SJSA1 (cell line): ENCODE measurements at regions not wholly inside any gene's neighbourhood (a gene's known extent, or its start where the extent isn't known, plus 50 kb on each side); places are given as distances from the start of the nearest gene placed in this dataset.
"Not testable (repeated sequence)": the region's sequence is repeated elsewhere in the genome, so short reads cannot be mapped to it uniquely, and the experiment has no call there.

Experiments
- DNase-seq, 2 experiments: peaks; one replicate each; pipeline ENCODE4 v3.0.0-alpha.2; 2015 to 2020; ENCODE audit warnings: low spot score in 2 of 2, low read depth in 1 of 2
- H3K27ac ChIP-seq: fragments of 250-450 bp; sonication (Bioruptor Pico); 2 replicates; pipeline ENCODE4 v1.5.1; 2020; ENCODE audit warnings: mild to moderate bottlenecking, moderate library complexity
- H3K27me3 ChIP-seq: fragments of 250-450 bp; sonication (Bioruptor Pico); replicated peaks from 2 replicates; pipeline ENCODE4 v1.5.1; 2020; ENCODE audit warnings: mild to moderate bottlenecking, moderate library complexity
- H3K36me3 ChIP-seq: fragments of 250-450 bp; sonication (Bioruptor Pico); 2 replicates; pipeline ENCODE4 v1.5.1; 2020; ENCODE audit warnings: mild to moderate bottlenecking
- H3K4me1 ChIP-seq: fragments of 250-450 bp; sonication (Bioruptor Pico); replicated peaks from 2 replicates; pipeline ENCODE4 v1.6.1; 2021; ENCODE audit warnings: mild to moderate bottlenecking
- H3K4me3 ChIP-seq: fragments of 250-450 bp; sonication (Bioruptor Pico); 2 replicates; pipeline ENCODE4 v1.5.1; 2020; ENCODE audit warnings: mild to moderate bottlenecking
- H3K9me3 ChIP-seq: fragments of 250-450 bp; sonication (Bioruptor Pico); replicated peaks from 2 replicates; pipeline ENCODE4 v1.5.1; 2020; ENCODE audit warnings: mild to moderate bottlenecking

DNA sequence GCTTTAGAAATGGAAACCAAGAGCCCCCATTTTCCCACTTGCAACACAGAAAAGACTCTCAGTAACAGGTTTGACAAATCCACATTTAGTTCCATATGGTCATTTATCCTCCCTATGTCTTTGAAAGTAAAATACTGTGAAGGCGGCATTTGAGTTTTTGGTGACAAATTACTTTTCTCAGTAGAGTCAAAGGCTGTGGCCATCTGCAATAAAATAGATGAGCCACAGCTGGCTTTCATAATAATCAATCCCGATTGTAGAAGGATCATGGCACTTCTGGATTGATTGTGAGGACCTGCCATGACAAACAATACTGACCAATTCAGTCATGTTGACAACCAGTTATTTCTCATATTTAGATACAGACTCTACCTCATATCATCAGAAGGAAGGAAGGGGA, 512.0 kb upstream of the ADGRL2 start:
- no peaks in the 10 kb centered on the region for H3K27me3 ChIP-seq
- H3K4me1 ChIP-seq = no peaks in the 10 kb centered on the region
- no peak overlapping the region for H3K4me3 ChIP-seq
- no peaks in the 10 kb centered on the region for H3K9me3 ChIP-seq
- no peak overlapping the region for H3K27ac ChIP-seq
- H3K36me3 ChIP-seq = no peaks in the 10 kb centered on the region
- no peak for DNase-seq

DNA sequence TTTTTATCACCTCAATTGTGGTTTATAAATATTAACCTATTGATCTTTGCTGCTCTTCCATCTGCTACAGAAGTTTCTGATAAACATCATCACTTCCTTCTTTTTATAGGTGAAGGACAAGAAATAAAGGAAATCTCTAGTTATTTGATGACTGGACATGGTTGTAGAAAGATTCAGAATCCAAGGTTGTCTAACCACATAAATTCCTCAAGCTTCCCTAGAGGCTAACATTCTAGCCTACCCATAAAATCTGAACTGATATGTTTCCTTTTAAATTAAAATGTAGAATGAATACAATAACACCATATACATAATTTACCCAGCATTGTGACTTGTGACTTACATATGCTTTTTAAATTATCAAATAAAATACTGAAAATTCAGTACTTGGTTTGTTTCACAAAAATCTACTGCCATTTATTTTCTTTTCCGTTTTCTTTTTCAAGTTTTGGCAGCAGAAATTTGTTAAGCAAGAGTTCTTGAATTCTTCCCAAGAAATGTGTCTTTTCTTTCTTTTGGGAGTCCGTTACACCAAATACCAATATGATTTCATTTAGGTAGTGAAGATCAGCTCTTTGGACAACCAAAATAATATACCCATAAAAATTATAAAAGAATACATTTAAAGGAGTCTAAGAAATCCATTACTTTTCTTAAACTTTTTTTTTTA, 513.2 kb upstream of the ADGRL2 start:
- H3K9me3 ChIP-seq = no peaks in the 10 kb centered on the region
- no peaks in the 10 kb centered on the region for H3K27me3 ChIP-seq
- H3K4me3 ChIP-seq = no peak overlapping the region
- H3K36me3 ChIP-seq = no peaks in the 10 kb centered on the region
- H3K4me1 ChIP-seq = no peaks in the 10 kb centered on the region
- no peak for DNase-seq
- no peak overlapping the region for H3K27ac ChIP-seq

DNA sequence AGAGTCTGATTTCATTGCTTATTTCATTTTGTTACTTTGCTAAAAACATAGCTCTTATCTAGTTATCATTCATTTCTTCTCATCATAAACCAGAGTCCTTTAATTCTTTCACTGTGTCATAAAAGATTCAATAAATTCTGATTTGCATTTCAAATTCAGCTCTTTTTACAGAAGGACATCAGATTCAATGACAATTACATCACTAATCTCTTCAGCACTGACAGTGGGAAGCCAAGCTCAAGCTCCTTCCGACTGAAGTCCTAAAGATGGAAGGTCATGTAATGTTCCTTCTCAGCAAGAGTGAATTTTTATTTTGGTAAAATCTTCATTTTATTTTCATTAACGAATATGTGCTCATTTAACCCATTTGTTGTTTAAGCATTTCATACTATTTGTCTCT, 530.7 kb upstream of the ADGRL2 start:
- Histone ChIP-seq H3K36me3 (no peaks in the 10 kb centered on the region), H3K27me3 (no peaks in the 10 kb centered on the region), H3K27ac (no peak overlapping the region), H3K9me3 (no peaks in the 10 kb centered on the region), H3K4me3 (no peak overlapping the region), H3K4me1 (no peaks in the 10 kb centered on the region)
- no peak for DNase-seq

DNA sequence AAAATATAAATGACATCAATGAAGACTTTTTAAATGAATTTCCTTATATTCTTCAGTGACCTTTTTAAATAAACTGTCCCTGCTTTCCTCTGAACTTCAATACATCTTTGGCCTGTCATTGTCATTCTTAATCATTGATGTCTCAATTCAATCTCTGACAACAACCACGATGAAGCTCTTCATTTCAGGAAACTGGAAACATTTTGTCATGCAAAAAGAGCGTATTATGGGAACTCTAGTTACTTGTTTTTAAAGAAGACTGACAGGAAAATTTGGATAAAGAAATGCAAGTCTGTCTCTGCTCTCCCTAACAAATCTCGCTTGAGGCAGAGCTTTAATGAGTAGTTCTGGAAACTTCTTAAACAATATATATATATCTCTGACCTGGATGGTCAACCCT, 535.8 kb upstream of the ADGRL2 start:
- Histone ChIP-seq H3K27me3 (no peaks in the 10 kb centered on the region), H3K36me3 (no peaks in the 10 kb centered on the region), H3K27ac (no peak overlapping the region), H3K4me1 (no peaks in the 10 kb centered on the region), H3K9me3 (no peaks in the 10 kb centered on the region), H3K4me3 (no peak overlapping the region)
- DNase-seq = no peak

DNA sequence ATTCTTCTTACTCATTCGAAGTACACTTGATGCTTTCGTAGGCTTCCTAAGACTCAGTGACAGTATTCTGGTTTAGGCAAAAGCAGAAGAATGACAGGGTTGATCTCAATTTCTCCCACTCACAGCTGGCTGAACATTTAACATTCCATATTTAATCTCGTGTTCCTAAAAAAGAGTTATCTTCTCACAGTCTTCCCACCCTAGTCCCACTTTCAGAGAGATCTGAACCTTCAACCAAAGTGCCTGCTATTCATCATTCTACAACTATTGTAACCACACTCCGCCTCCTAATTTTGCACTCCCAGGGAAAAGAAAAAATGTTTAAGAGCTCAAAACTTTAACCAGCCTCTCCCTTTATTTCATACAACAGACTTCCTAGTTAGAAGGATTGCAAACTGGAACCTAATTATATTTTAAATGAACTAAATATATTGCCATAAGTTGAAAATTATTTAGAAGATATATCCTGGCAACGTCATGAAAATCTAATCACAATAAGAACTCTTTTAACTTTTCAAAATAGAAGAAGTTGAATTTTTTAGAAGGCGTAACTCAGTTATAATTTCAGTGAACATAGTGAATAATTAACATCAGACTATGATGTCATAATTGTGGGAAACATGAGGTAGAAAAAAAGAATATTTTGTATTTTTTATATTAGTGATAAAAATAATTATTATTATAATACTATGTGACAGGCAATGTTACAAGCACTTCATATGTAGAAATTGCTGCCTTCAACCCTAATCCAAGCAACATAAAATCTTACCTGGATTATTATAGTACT, 540.9 kb upstream of the ADGRL2 start:
- H3K27ac ChIP-seq = no peak overlapping the region
- H3K9me3 ChIP-seq = no peaks in the 10 kb centered on the region
- no peak for DNase-seq
- H3K4me1 ChIP-seq = no peaks in the 10 kb centered on the region
- no peaks in the 10 kb centered on the region for H3K27me3 ChIP-seq
- no peaks in the 10 kb centered on the region for H3K36me3 ChIP-seq
- H3K4me3 ChIP-seq = no peak overlapping the region

DNA sequence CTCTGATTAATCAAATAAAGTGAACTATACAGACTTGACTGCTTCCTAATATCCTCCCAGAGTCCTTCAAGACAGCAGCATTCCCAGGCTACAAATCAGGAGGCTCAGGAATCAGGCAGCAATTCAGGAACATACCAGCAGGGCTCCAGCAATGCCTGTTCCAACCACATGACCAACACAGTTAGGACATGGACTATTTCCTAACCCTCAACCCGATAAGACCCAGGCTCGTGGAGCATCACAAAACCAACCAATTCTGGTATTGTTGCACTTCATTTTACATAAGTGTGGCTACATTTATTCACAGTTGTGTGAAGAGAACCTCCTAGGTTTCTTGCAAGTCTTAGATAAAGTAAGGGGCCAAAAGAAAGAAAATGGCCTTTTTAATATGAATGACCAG, 546.2 kb upstream of the ADGRL2 start:
- H3K4me3 ChIP-seq = no peak overlapping the region
- DNase-seq = no peak

DNA sequence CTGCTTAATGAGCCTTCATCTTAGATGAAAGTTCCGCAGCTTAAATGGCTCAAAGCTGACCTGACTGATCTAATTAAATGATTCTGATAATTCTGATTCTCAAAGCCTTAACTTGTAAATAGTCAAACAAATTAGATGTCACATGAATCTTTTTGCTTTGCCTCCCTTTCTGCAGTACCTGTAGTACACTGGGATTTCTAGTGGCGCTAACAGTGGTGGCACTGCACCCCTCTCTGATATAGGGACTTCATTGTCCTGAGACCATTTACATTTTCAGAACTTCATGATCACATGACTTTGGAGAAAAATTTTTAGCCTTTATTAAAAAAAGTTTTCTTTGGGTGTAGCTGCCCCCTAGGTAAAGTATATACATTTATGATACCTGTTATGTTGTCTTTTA, 546.7 kb upstream of the ADGRL2 start:
- DNase-seq = no peak
- no peak overlapping the region for H3K27ac ChIP-seq
- H3K4me3 ChIP-seq = no peak overlapping the region
- no peaks in the 10 kb centered on the region for H3K4me1 ChIP-seq
- no peaks in the 10 kb centered on the region for H3K36me3 ChIP-seq
- H3K9me3 ChIP-seq = no peaks in the 10 kb centered on the region
- no peaks in the 10 kb centered on the region for H3K27me3 ChIP-seq

More for the DNA sequence above, 546.2 kb upstream of the ADGRL2 start:
- H3K4me1 ChIP-seq = no peaks in the 10 kb centered on the region
- H3K27me3 ChIP-seq = no peaks in the 10 kb centered on the region
- no peaks in the 10 kb centered on the region for H3K9me3 ChIP-seq
- no peak overlapping the region for H3K27ac ChIP-seq
- no peaks in the 10 kb centered on the region for H3K36me3 ChIP-seq

DNA sequence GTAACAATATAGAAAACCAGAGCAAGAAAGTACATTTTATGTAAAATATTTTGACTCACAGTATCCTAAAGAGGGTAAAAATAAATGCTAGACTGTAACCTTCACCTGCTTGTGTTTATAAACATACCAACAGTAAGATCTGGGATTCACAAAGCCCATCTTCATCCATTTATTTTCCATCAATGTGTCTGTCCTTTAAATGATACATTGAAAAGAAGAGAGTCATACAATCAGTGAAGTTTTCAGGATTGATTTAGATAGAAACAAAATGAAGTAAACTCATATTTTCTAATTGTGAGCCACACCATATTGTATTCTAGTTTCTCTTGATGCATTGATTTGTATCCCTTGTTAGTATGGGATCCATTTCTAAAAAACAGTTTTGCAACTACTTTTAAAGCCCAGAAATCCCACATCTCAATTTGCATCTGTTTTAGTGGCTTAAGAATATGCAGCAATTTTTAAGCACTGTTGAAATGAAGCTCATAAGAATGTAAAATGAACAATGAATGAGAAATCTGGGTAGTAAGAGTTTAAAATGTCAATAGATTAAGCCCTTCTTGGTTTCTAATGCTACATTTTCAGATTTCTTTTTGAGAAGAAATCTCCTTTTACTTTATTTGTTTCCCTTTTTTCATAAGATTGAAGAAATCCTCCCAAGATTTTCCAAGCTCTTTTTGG, 548.1 kb upstream of the ADGRL2 start:
- no peak for DNase-seq
- Histone ChIP-seq H3K27me3 (no peaks in the 10 kb centered on the region), H3K9me3 (no peaks in the 10 kb centered on the region), H3K36me3 (no peaks in the 10 kb centered on the region), H3K4me3 (no peak overlapping the region), H3K4me1 (no peaks in the 10 kb centered on the region), H3K27ac (no peak overlapping the region)

DNA sequence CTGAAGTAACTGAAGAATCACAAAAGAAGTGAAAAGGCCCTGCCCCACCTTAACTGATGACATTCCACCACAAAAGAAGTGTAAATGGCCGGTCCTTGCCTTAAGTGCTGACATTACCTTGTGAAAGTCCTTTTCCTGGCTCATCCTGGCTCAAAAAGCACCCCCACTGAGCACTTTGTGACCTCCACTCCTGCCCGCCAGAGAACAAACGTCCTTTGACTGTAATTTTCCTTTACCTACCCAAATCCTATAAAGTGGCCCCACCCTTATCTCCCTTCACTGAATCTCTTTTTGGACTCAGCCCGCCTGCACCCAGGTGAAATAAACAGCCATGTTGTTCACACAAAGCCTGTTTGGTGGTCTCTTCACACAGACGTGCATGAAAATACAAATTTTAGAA, 549.9 kb upstream of the ADGRL2 start:
- DNase-seq, H3K4me3 ChIP-seq, H3K9me3 ChIP-seq, H3K27me3 ChIP-seq, H3K4me1 ChIP-seq, H3K27ac ChIP-seq, H3K36me3 ChIP-seq: not testable (repeated sequence)

DNA sequence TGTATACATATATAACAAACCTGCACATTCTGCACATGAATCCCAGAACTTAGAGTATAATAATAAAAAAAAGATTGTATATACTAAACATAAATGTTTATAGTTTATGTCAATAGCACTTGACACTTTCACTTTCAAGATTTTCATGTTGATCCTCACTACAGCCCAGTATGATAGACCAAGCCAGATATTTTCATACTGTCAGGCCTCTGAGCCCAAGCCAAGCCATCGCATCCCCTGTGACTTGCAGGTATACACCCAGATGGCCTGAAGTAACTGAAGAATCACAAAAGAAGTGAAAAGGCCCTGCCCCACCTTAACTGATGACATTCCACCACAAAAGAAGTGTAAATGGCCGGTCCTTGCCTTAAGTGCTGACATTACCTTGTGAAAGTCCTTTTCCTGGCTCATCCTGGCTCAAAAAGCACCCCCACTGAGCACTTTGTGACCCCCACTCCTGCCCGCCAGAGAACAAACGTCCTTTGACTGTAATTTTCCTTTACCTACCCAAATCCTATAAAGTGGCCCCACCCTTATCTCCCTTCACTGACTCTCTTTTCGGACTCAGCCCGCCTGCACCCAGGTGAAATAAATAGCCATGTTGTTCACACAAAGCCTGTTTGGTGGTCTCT, 555.5 kb upstream of the ADGRL2 start:
- not testable (repeated sequence) for H3K27ac ChIP-seq, H3K9me3 ChIP-seq, H3K36me3 ChIP-seq, H3K4me1 ChIP-seq, H3K4me3 ChIP-seq, H3K27me3 ChIP-seq, DNase-seq

DNA sequence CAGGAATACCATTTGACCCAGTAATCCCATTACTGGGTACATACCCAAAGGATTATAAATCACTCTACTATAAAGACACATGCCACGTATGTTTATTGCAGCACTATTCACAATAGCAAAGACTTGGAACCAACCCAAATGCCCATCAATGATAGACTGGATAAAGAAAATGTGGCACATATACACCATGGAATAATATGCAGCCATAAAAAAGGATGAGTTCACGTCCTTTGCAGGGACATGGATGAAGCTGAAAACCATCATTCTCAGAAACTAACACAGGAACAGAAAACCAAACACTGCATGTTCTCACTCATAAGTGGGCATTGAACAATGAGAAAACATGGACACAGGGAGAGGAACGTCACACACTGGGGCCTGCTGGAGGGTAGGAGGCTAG, 556.1 kb upstream of the ADGRL2 start:
- not testable (repeated sequence) for H3K4me1 ChIP-seq, H3K27me3 ChIP-seq, H3K9me3 ChIP-seq, H3K4me3 ChIP-seq, H3K27ac ChIP-seq, H3K36me3 ChIP-seq, DNase-seq

DNA sequence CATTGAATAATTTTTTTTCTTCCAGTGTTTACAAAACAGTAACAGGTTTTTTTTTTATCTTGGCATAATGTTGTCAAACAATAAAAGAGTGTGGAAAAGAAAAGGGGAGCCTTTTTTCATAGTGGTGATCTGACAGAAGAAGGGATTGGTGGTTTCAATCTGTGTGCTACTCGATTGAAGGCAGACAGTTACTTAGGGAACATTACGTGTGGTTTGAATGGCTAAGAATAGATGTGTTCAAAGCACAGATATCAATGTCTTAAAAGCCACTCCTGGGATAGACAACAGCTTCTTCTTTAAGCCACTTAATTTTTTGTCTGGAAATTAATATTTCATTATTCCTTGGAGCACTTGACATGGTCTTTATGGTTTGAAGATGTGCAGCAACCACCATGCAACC, 558.6 kb upstream of the ADGRL2 start:
- no peaks in the 10 kb centered on the region; the same call in 1 of the 2 replicates for H3K27me3 ChIP-seq
- H3K4me1 ChIP-seq = peaks cover 10% of the 10 kb centered on the region; the same call in 1 of the 2 replicates
- DNase-seq = no peak
- no peaks in the 10 kb centered on the region for H3K9me3 ChIP-seq
- no peak overlapping the region for H3K4me3 ChIP-seq
- H3K36me3 ChIP-seq = no peaks in the 10 kb centered on the region
- no peak overlapping the region for H3K27ac ChIP-seq

DNA sequence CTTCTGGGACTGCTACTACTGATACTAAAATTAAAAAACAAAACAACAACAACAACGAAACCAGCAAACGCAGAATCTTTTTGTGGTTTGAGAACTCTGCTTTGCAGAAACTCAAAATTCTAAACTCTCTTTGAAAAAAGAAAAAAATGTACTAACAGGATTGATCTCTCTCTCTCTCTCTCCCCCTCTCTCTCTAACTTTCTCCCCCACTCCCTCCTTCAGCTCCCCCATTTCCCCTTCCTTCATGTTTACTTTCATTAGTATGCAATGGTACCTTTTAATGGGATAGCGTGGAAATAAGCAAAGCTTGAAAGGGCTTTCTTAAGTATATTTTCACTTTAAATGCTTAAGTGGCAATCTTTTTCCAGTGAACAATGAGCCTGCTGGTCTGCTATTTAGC, 562.6 kb upstream of the ADGRL2 start:
- peak in 1 of 2 experiments; percentile 5 for DNase-seq
- Histone ChIP-seq H3K9me3 (no peaks in the 10 kb centered on the region), H3K4me3 (peak overlapping the region; percentile 26), H3K27me3 (no peaks in the 10 kb centered on the region; the same call in 1 of the 2 replicates), H3K4me1 (peaks cover 10% of the 10 kb centered on the region; the same call in 1 of the 2 replicates), H3K36me3 (no peaks in the 10 kb centered on the region), H3K27ac (no peak overlapping the region)
